ENCODE measurements at regions not wholly inside any gene's neighbourhood (a gene's known extent, or its start where the extent isn't known, plus 50 kb on each side); places are given as distances from the start of the nearest gene placed in this dataset.

GRCh38 chr18:52190195-52190594, 149.8 kb upstream of the DCC start:
- TF ChIP-seq POLR2A (IDR thresholded peaks at IDR 0.05) (no peak), CTCF (IDR thresholded peaks at IDR 0.05) (no peak)
